Astrocyte (in vitro differentiated cells and primary cell): ENCODE measurements at regions not wholly inside any gene's neighbourhood (a gene's known extent, or its start where the extent isn't known, plus 50 kb on each side); places are given as distances from the start of the nearest gene placed in this dataset.

ENCODE experiments used
- DNase-seq: peaks from one replicate; pipeline ENCODE4 v3.0.0-alpha.2; 2010; ENCODE audit warnings: low read depth
- FAIRE-seq: peaks from 2 replicates; lab custom pipeline; 2011; peaks lifted over from hg19 to GRCh38; lab: Jason Lieb, UNC
- H2AFZ ChIP-seq: 2 replicates; pipeline ENCODE4 v1.6.0; 2012; ENCODE audit warnings: low read depth, low read length, inconsistent platforms
- H3K27ac ChIP-seq: 2 replicates; pipeline ENCODE4 v1.5.1; 2011; ENCODE audit warnings: low read depth, low read length, inconsistent platforms
- H3K27me3 ChIP-seq: 2 replicates; pipeline ENCODE4 v1.6.0; 2011; ENCODE audit warnings: low read length, inconsistent platforms; ENCODE audit not compliant: insufficient read depth
- H3K36me3 ChIP-seq: 2 replicates; pipeline ENCODE4 v1.5.1; 2011; ENCODE audit warnings: low read length, inconsistent platforms; ENCODE audit not compliant: insufficient read depth
- H3K4me1 ChIP-seq: 2 replicates; pipeline ENCODE4 v1.5.1; 2011; ENCODE audit warnings: low read length, inconsistent platforms; ENCODE audit not compliant: insufficient read depth
- H3K4me2 ChIP-seq: 2 replicates; pipeline ENCODE4 v1.6.0; 2012; ENCODE audit warnings: low read length, inconsistent platforms
- H3K4me3 ChIP-seq: 2 replicates; pipeline ENCODE4 v1.5.1; 2011; ENCODE audit warnings: low read depth, mild to moderate bottlenecking, low read length, inconsistent platforms; ENCODE audit not compliant: insufficient read depth
- H3K79me2 ChIP-seq: 2 replicates; pipeline ENCODE4 v1.6.0; 2012; ENCODE audit warnings: mild to moderate bottlenecking, low read length, inconsistent platforms; ENCODE audit not compliant: insufficient read depth
- H3K9ac ChIP-seq: 2 replicates; pipeline ENCODE4 v1.6.0; 2012; ENCODE audit warnings: mild to moderate bottlenecking, low read length, inconsistent platforms
- H3K9me3 ChIP-seq: 2 replicates; pipeline ENCODE4 v1.5.1; 2012; ENCODE audit warnings: low read depth, mild to moderate bottlenecking, low read length, inconsistent platforms; ENCODE audit not compliant: insufficient read depth
- H4K20me1 ChIP-seq: 2 replicates; pipeline ENCODE4 v1.6.0; 2012; ENCODE audit warnings: low read length, inconsistent platforms; ENCODE audit not compliant: insufficient read depth
- H3K27ac Mint-ChIP-seq: one replicate; pipeline ENCODE4 v1.8.0; 2021; ENCODE audit warnings: mild to moderate bottlenecking, mixed read lengths; ENCODE audit not compliant: unreplicated experiment
- H3K27me3 Mint-ChIP-seq: one replicate; pipeline ENCODE4 v1.8.0; 2021; ENCODE audit warnings: low read depth, mixed read lengths; ENCODE audit not compliant: unreplicated experiment
- H3K36me3 Mint-ChIP-seq: one replicate; pipeline ENCODE4 v1.8.0; 2021; ENCODE audit warnings: low read depth, mixed read lengths; ENCODE audit not compliant: unreplicated experiment
- H3K4me1 Mint-ChIP-seq: one replicate; pipeline ENCODE4 v1.8.0; 2021; ENCODE audit warnings: low read depth, mixed read lengths; ENCODE audit not compliant: unreplicated experiment
- H3K4me3 Mint-ChIP-seq: one replicate; pipeline ENCODE4 v1.8.0; 2021; ENCODE audit warnings: mild to moderate bottlenecking, moderate library complexity, mixed read lengths; ENCODE audit not compliant: unreplicated experiment
- H3K9me3 Mint-ChIP-seq: one replicate; pipeline ENCODE4 v1.8.0; 2021; ENCODE audit warnings: mild to moderate bottlenecking, mixed read lengths; ENCODE audit not compliant: unreplicated experiment
- CTCF ChIP-seq: IDR thresholded peaks from 2 replicates; pipeline ENCODE4 v1.5.1; 2011; ENCODE audit warnings: low read depth, mild to moderate bottlenecking, inconsistent platforms, low read length, moderate library complexity; ENCODE audit not compliant: insufficient read depth
- EZH2 ChIP-seq: IDR thresholded peaks from 2 replicates; pipeline ENCODE4 v1.6.1; 2012; ENCODE audit warnings: mild to moderate bottlenecking, low read length, inconsistent platforms; ENCODE audit not compliant: insufficient read depth

GRCh38 chr6:134684423-134684795 lies 265.5 kb downstream of the ALDH8A1 start:
- Histone ChIP-seq H3K36me3 (no peaks in the 10 kb centered on the region), H3K9me3 (no peaks in the 10 kb centered on the region), H4K20me1 (no peaks in the 10 kb centered on the region), H3K27me3 (no peaks in the 10 kb centered on the region), H3K27ac (no peak overlapping the region), H3K79me2 (no peaks in the 10 kb centered on the region), H3K4me1 (peaks cover 9% of the 10 kb centered on the region), H3K4me2 (no peak overlapping the region), H2AFZ (no peak overlapping the region), H3K9ac (no peak overlapping the region), H3K4me3 (no peak overlapping the region)
- no peak overlapping the region for H3K4me3 Mint-ChIP-seq
- no peaks in the 10 kb centered on the region for H3K9me3 Mint-ChIP-seq
- peaks cover 6% of the 10 kb centered on the region for H3K4me1 Mint-ChIP-seq
- DNase-seq = no peak
- no peak for FAIRE-seq
- no peak overlapping the region for H3K27ac Mint-ChIP-seq
- no peaks in the 10 kb centered on the region for H3K36me3 Mint-ChIP-seq
- no peak for TF ChIP-seq EZH2
- no peak for TF ChIP-seq CTCF
- no peaks in the 10 kb centered on the region for H3K27me3 Mint-ChIP-seq

DNA sequence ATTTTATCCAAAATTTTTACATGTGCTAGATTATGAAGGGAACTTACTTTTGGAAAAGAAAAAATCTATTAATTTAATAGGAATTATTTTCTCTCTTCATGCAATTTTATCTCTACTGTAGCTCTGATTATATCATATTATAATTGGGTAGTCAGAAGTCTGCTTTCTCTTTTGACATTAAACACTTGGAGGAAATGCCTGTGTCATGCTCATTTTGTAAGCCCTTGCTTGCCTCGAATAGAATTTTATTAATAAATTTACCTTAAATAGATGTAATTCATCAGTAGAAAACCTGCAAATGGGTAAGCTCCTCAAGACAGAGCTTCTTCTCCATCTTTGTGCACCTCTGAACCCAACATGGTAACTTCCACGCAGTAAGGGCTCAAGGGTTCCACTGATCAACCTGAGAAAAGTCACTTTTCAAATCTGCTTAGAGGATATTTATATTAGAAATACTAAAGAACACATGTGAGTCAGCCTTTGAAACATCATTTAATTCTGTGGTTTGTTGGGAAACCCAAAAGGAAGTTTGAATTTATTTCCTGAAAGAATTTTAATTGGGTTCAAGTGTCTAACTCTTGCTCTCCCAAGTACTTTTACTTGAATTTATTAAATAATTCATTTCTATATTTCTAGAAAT lies 266.0 kb downstream of the ALDH8A1 start:
- peak; percentile 48 for DNase-seq
- Histone ChIP-seq H3K4me1 (peaks cover 11% of the 10 kb centered on the region), H3K9me3 (no peaks in the 10 kb centered on the region), H3K4me3 (no peak overlapping the region), H3K27me3 (no peaks in the 10 kb centered on the region), H3K4me2 (no peak overlapping the region), H3K27ac (no peak overlapping the region), H3K79me2 (no peaks in the 10 kb centered on the region), H3K36me3 (no peaks in the 10 kb centered on the region), H3K9ac (no peak overlapping the region), H2AFZ (no peak overlapping the region), H4K20me1 (no peaks in the 10 kb centered on the region)
- no peaks in the 10 kb centered on the region for H3K9me3 Mint-ChIP-seq
- no peaks in the 10 kb centered on the region for H3K27me3 Mint-ChIP-seq
- peaks cover 4% of the 10 kb centered on the region for H3K4me1 Mint-ChIP-seq
- no peaks in the 10 kb centered on the region for H3K36me3 Mint-ChIP-seq
- no peak overlapping the region for H3K27ac Mint-ChIP-seq
- no peak overlapping the region for H3K4me3 Mint-ChIP-seq
- FAIRE-seq = no peak
- TF ChIP-seq EZH2 = no peak
- TF ChIP-seq CTCF = no peak

DNA sequence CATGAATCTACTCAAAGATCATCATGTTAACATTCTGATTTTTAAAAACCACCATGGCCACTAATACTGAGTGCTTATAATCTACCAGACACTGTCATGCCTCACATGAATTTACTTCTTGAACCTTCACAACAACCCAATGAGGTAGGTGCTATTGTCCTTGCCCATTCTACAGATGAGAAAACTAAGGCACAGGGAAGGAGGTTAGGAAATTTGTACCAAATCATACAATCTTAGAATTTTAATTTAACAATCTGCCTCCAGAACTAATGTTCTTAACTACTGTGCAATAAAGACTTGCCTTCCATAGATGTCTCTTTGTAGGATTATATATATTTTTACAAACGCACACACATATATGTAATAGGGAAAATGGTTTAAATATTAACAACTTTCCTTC lies 269.5 kb downstream of the ALDH8A1 start:
- Histone ChIP-seq H3K9ac (no peak overlapping the region), H2AFZ (no peak overlapping the region), H3K27me3 (no peaks in the 10 kb centered on the region), H3K4me3 (no peak overlapping the region), H3K36me3 (no peaks in the 10 kb centered on the region), H3K27ac (no peak overlapping the region), H4K20me1 (no peaks in the 10 kb centered on the region), H3K79me2 (no peaks in the 10 kb centered on the region), H3K4me2 (no peak overlapping the region), H3K9me3 (no peaks in the 10 kb centered on the region), H3K4me1 (peaks cover 15% of the 10 kb centered on the region)
- FAIRE-seq (no peak), DNase-seq (no peak)
- Mint-ChIP-seq H3K4me3 (no peak overlapping the region), H3K9me3 (no peaks in the 10 kb centered on the region), H3K36me3 (no peaks in the 10 kb centered on the region), H3K27ac (peak overlapping the region; percentile 31), H3K4me1 (peaks cover 12% of the 10 kb centered on the region), H3K27me3 (no peaks in the 10 kb centered on the region)
- no peak for TF ChIP-seq CTCF
- TF ChIP-seq EZH2 = no peak
